Keratinocyte (primary cell): ENCODE measurements at regions not wholly inside any gene's neighbourhood (a gene's known extent, or its start where the extent isn't known, plus 50 kb on each side); places are given as distances from the start of the nearest gene placed in this dataset.

Experiments used
- CTCF ChIP-seq, 3 experiments: IDR thresholded peaks in 1 of 3; conservative IDR thresholded peaks in 1 of 3; optimal IDR thresholded peaks in 1 of 3; 2 replicates in 2 of 3; 3 replicates in 1 of 3; pipeline versions ENCODE3 to v1.5.1; 2011; ENCODE audit warnings: low read length in 3 of 3, mild to moderate bottlenecking in 3 of 3, moderate library complexity in 2 of 3, control low read depth in 1 of 3, inconsistent platforms in 1 of 3; ENCODE audit not compliant: insufficient read depth in 2 of 3; ENCODE audit errors: extremely low read depth in 1 of 3
- EZH2 ChIP-seq: IDR thresholded peaks from one replicate; pipeline ENCODE4 v1.6.1; 2012; ENCODE audit warnings: inconsistent platforms, mild to moderate bottlenecking, low read length, moderate library complexity

GRCh38 chrX:22662776-22663175 is 337.0 kb upstream of the DDX53 start:
- TF ChIP-seq CTCF (optimal IDR thresholded peaks at IDR 0.05 in 1 of 3, IDR thresholded peaks at IDR 0.05 in 1 of 3, conservative IDR thresholded peaks at IDR 0.05 in 1 of 3; ENCODE audit: extremely low read depth in 1 of 3, insufficient read depth in 2 of 3, low read length in 3 of 3) (no peak), EZH2 (no peak)
